WTC11 (cell line): ENCODE measurements at regions not wholly inside any gene's neighbourhood (a gene's known extent, or its start where the extent isn't known, plus 50 kb on each side); places are given as distances from the start of the nearest gene placed in this dataset.

Experiments used
- ATAC-seq: fragments of 200-7000 bp; cut with Tn5 transposase; 2 replicates; pipeline ENCODE4 v1.10.0; 2021; ENCODE audit warnings: mild to moderate bottlenecking, moderate library complexity
- CTCF ChIA-PET: fragments of 300-600 bp; sonication (Branson Sonifier 250); formaldehyde crosslinking; loops from one replicate; lab custom pipeline; 2021; ENCODE audit warnings: antibody characterized with exemption; lab: Charles Lee
- POLR2A ChIA-PET: fragments of 350-600 bp; sonication (Branson Sonifier 250); formaldehyde crosslinking; loops from one replicate; lab custom pipeline; 2021; ENCODE audit warnings: antibody characterized with exemption; lab: Charles Lee
- DNase-seq: peaks from one replicate; pipeline ENCODE4 v3.0.0; 2021; ENCODE audit warnings: low spot score
- H3K27ac Mint-ChIP-seq: 2 replicates; pipeline ENCODE4 v1.8.0; 2021; ENCODE audit warnings: mixed read lengths
- H3K27me3 Mint-ChIP-seq: 2 replicates; pipeline ENCODE4 v1.8.0; 2021; ENCODE audit warnings: low read depth, mild to moderate bottlenecking, moderate library complexity, mixed read lengths
- H3K36me3 Mint-ChIP-seq: 2 replicates; pipeline ENCODE4 v1.8.0; 2021; ENCODE audit warnings: mixed read lengths
- H3K4me1 Mint-ChIP-seq: 2 replicates; pipeline ENCODE4 v1.8.0; 2022; ENCODE audit warnings: mixed read lengths
- H3K4me3 Mint-ChIP-seq: 2 replicates; pipeline ENCODE4 v1.8.0; 2021; ENCODE audit warnings: mild to moderate bottlenecking, moderate library complexity, mixed read lengths
- H3K9me3 Mint-ChIP-seq: 2 replicates; pipeline ENCODE4 v1.8.0; 2021; ENCODE audit warnings: mixed read lengths
- CREB1 ChIP-seq: sonication (generic); formaldehyde crosslinking; IDR thresholded peaks from 2 replicates; pipeline ENCODE4 v1.8.0; 2023; ENCODE audit warnings: mild to moderate bottlenecking, missing genetic modification reagents
- ELF4 ChIP-seq: sonication (generic); formaldehyde crosslinking; IDR thresholded peaks from 2 replicates; pipeline ENCODE4 v1.8.1; 2022; ENCODE audit warnings: low read depth, mild to moderate bottlenecking, moderate library complexity, missing genetic modification reagents
- ETV6 ChIP-seq: sonication (generic); formaldehyde crosslinking; IDR thresholded peaks from 2 replicates; pipeline ENCODE4 v1.8.1; 2022; ENCODE audit warnings: mild to moderate bottlenecking, missing genetic modification reagents
- GRHL2 ChIP-seq: fragments of 250-450 bp; sonication (Bioruptor Pico); IDR thresholded peaks from 2 replicates; pipeline ENCODE4 v1.8.0; 2022; ENCODE audit warnings: mild to moderate bottlenecking, moderate library complexity; ENCODE audit not compliant: insufficient replicate concordance, severe bottlenecking
- HMGA2 ChIP-seq: fragments of 250-450 bp; sonication (Bioruptor Pico); IDR thresholded peaks from 2 replicates; pipeline ENCODE4 v1.4.0; 2021; ENCODE audit warnings: mild to moderate bottlenecking, moderate library complexity
- KAT7 ChIP-seq: sonication (generic); formaldehyde crosslinking; IDR thresholded peaks from 2 replicates; pipeline ENCODE4 v1.8.1; 2023; ENCODE audit warnings: missing genetic modification reagents, mild to moderate bottlenecking, borderline replicate concordance
- MAX ChIP-seq: sonication (generic); formaldehyde crosslinking; IDR thresholded peaks from 2 replicates; pipeline ENCODE4 v1.8.0; 2022; ENCODE audit warnings: mild to moderate bottlenecking, missing genetic modification reagents
- NFYB ChIP-seq: sonication (generic); formaldehyde crosslinking; conservative IDR thresholded peaks from 2 replicates; pipeline ENCODE4 v1.8.0; 2022; ENCODE audit warnings: low read depth, missing genetic modification reagents
- SOX15 ChIP-seq: fragments of 250-450 bp; sonication (Bioruptor Pico); IDR thresholded peaks from 2 replicates; pipeline ENCODE4 v1.9.0; 2021; ENCODE audit warnings: mild to moderate bottlenecking
- SP1 ChIP-seq: sonication (generic); formaldehyde crosslinking; conservative IDR thresholded peaks from 2 replicates; pipeline ENCODE4 v1.8.1; 2022; ENCODE audit warnings: missing genetic modification reagents
- TEAD4 ChIP-seq: sonication (generic); formaldehyde crosslinking; IDR thresholded peaks from 2 replicates; pipeline ENCODE4 v1.8.0; 2022; ENCODE audit warnings: mild to moderate bottlenecking, missing genetic modification reagents
- TP53 ChIP-seq: sonication (generic); formaldehyde crosslinking; IDR thresholded peaks from 2 replicates; pipeline ENCODE4 v1.8.1; 2023; ENCODE audit warnings: mild to moderate bottlenecking, missing genetic modification reagents
- ZBTB43 ChIP-seq: sonication (generic); formaldehyde crosslinking; IDR thresholded peaks from 2 replicates; pipeline ENCODE4 v1.8.1; 2023; ENCODE audit warnings: mild to moderate bottlenecking, missing genetic modification reagents
- ZNF232 ChIP-seq: sonication (generic); formaldehyde crosslinking; IDR thresholded peaks from 2 replicates; pipeline ENCODE4 v1.8.0; 2022; ENCODE audit warnings: mild to moderate bottlenecking, missing genetic modification reagents
- ZNF263 ChIP-seq: sonication (generic); formaldehyde crosslinking; IDR thresholded peaks from 2 replicates; pipeline ENCODE4 v1.8.1; 2022; ENCODE audit warnings: low read depth, mild to moderate bottlenecking, moderate library complexity, missing genetic modification reagents
- ZNF317 ChIP-seq: sonication (generic); formaldehyde crosslinking; IDR thresholded peaks from 2 replicates; pipeline ENCODE4 v1.8.1; 2023; ENCODE audit warnings: low read depth, mild to moderate bottlenecking, moderate library complexity, missing genetic modification reagents, borderline replicate concordance
- ZNF396 ChIP-seq: fragments of 250-450 bp; sonication (Bioruptor Pico); IDR thresholded peaks from 2 replicates; pipeline ENCODE4 v1.8.0; 2021; ENCODE audit warnings: mild to moderate bottlenecking, moderate library complexity, borderline replicate concordance
- ZNF532 ChIP-seq: fragments of 250-450 bp; sonication (Bioruptor Pico); IDR thresholded peaks from 2 replicates; pipeline ENCODE4 v1.9.0; 2021; ENCODE audit warnings: mild to moderate bottlenecking, borderline replicate concordance
- ZNF671 ChIP-seq: fragments of 250-450 bp; sonication (Bioruptor Pico); IDR thresholded peaks from 2 replicates; pipeline ENCODE4 v1.8.0; 2021; ENCODE audit warnings: mild to moderate bottlenecking
- ZSCAN18 ChIP-seq: fragments of 250-450 bp; sonication (Bioruptor Pico); IDR thresholded peaks from 2 replicates; pipeline ENCODE4 v2.1.2; 2022; ENCODE audit warnings: mild to moderate bottlenecking, moderate library complexity

GRCh38 chr22:48612077-48612995 is 1215.3 kb downstream of the BRD1 start:
- TF ChIP-seq ELF4 (CRISPR knock-in tag): no peak
- no peak for TF ChIP-seq ZBTB43 (CRISPR knock-in tag)
- TF ChIP-seq HMGA2 (CRISPR knock-in tag): no peak
- TF ChIP-seq ZNF671 (CRISPR knock-in tag): no peak
- TF ChIP-seq KAT7 (CRISPR knock-in tag): no peak
- TF ChIP-seq ETV6 (CRISPR knock-in tag): no peak
- TF ChIP-seq TP53 (CRISPR knock-in tag): no peak
- no peak for TF ChIP-seq SP1 (CRISPR knock-in tag)
- TF ChIP-seq ZSCAN18 (CRISPR knock-in tag): no peak
- no peak for TF ChIP-seq ZNF232 (CRISPR knock-in tag)
- TF ChIP-seq MAX: no peak
- TF ChIP-seq SOX15 (CRISPR knock-in tag): no peak
- no peak for TF ChIP-seq ZNF532 (CRISPR knock-in tag)
- no peak for TF ChIP-seq NFYB (CRISPR knock-in tag)
- TF ChIP-seq ZNF317 (CRISPR knock-in tag): no peak
- CTCF ChIA-PET: interaction anchor here (0.9 kb wide), 1 partner anchor 35 kb away, joined by 3 read pairs; no protein-coding TSS in a partner anchor
- no peaks in the 10 kb centered on the region for H3K4me1 Mint-ChIP-seq
- H3K27ac Mint-ChIP-seq: no peak overlapping the region
- H3K9me3 Mint-ChIP-seq: peaks cover 4% of the 10 kb centered on the region
- H3K27me3 Mint-ChIP-seq: no peaks in the 10 kb centered on the region; the same call in 1 of the 2 replicates
- no peak overlapping the region for H3K4me3 Mint-ChIP-seq
- POLR2A ChIA-PET: no interaction called here
- ATAC-seq: no peak
- no peak for DNase-seq
- peaks cover 7% of the 10 kb centered on the region for H3K36me3 Mint-ChIP-seq

- POLR2A ChIA-PET: no interaction called here
- Mint-ChIP-seq H3K4me3 (no peak overlapping the region), H3K9me3 (peaks cover 15% of the 10 kb centered on the region), H3K27ac (no peak overlapping the region), H3K4me1 (peaks cover 6% of the 10 kb centered on the region; the same call in 1 of the 2 replicates), H3K36me3 (peaks cover 15% of the 10 kb centered on the region), H3K27me3 (no peaks in the 10 kb centered on the region; the same call in 1 of the 2 replicates)
- ATAC-seq (no peak), DNase-seq (no peak)
- CTCF ChIA-PET: no interaction called here
- no peak for TF ChIP-seq CREB1 (CRISPR knock-in tag)
- no peak for TF ChIP-seq TEAD4
- no peak for TF ChIP-seq ZNF396 (CRISPR knock-in tag)
- no peak for TF ChIP-seq NFYB (CRISPR knock-in tag)
- TF ChIP-seq GRHL2 (CRISPR knock-in tag): no peak
- no peak for TF ChIP-seq ZNF263 (CRISPR knock-in tag)
Observed at GRCh38 chr22:48609279-48609865, 1218.3 kb downstream of the BRD1 start.
